ENCODE measurements at regions not wholly inside any gene's neighbourhood (a gene's known extent, or its start where the extent isn't known, plus 50 kb on each side); places are given as distances from the start of the nearest gene placed in this dataset.
A peak's percentile ranks its signal among the peaks of the same experiment; 100 is the strongest.

DNA sequence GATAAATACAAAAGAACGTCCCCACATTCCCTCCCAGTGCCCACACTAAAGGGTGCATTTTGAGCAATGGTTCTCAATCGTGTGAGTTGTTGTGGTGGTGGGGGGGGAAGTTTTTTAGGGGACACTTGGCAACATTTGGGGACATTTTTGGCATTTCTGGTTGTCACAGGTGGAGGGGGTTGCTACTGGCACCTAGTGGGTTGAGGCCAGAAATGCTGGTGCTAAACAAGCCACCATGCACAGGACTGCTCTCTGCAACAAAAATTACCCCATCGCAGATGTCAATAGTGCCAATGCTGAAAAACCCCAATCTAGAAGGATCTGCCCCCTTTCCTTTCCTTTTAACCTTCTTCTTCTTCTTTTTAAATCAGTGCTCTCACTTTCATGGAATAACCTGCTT lies 453.3 kb downstream of the TSHZ3 start:
- peak overlapping the region; percentile 74 for H3K4me2 ChIP-seq
- H2AFZ ChIP-seq: peak overlapping the region; percentile 74
- no peaks in the 10 kb centered on the region for H3K36me3 Mint-ChIP-seq (ENCODE audit: low read depth)
- H3K9me2 ChIP-seq (ENCODE audit: insufficient read depth): peaks cover 6% of the 10 kb centered on the region
- peaks cover 38% of the 10 kb centered on the region for H3K4me1 Mint-ChIP-seq
- H3K9me3 Mint-ChIP-seq: no peaks in the 10 kb centered on the region
- ATAC-seq (peak; percentile 68), DNase-seq (ENCODE audit: low spot score) (peak; percentile 30)
- peak overlapping the region; percentile 37; the same call in 1 of the 2 replicates for H3K4me3 ChIP-seq
- 0 out of 2 replicates have a peak overlapping the region, but pooled peaks have one; percentile 67 for H3K27ac Mint-ChIP-seq
- H3K4me1 ChIP-seq (ENCODE audit: insufficient read depth): peaks cover 25% of the 10 kb centered on the region
- TF ChIP-seq, protein P1, sequence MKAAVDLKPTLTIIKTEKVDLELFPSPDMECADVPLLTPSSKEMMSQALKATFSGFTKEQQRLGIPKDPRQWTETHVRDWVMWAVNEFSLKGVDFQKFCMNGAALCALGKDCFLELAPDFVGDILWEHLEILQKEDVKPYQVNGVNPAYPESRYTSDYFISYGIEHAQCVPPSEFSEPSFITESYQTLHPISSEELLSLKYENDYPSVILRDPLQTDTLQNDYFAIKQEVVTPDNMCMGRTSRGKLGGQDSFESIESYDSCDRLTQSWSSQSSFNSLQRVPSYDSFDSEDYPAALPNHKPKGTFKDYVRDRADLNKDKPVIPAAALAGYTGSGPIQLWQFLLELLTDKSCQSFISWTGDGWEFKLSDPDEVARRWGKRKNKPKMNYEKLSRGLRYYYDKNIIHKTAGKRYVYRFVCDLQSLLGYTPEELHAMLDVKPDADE (IDR thresholded peaks at IDR 0.05): no peak
- TF ChIP-seq, protein P2, sequence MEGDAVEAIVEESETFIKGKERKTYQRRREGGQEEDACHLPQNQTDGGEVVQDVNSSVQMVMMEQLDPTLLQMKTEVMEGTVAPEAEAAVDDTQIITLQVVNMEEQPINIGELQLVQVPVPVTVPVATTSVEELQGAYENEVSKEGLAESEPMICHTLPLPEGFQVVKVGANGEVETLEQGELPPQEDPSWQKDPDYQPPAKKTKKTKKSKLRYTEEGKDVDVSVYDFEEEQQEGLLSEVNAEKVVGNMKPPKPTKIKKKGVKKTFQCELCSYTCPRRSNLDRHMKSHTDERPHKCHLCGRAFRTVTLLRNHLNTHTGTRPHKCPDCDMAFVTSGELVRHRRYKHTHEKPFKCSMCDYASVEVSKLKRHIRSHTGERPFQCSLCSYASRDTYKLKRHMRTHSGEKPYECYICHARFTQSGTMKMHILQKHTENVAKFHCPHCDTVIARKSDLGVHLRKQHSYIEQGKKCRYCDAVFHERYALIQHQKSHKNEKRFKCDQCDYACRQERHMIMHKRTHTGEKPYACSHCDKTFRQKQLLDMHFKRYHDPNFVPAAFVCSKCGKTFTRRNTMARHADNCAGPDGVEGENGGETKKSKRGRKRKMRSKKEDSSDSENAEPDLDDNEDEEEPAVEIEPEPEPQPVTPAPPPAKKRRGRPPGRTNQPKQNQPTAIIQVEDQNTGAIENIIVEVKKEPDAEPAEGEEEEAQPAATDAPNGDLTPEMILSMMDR (conservative IDR thresholded peaks at IDR 0.05; ENCODE audit: low read depth in 2 of 2): peak; percentile 36 to 45
- TF ChIP-seq STAT1 (IDR thresholded peaks at IDR 0.05; ENCODE audit: unreplicated experiment) (no peak), ZNF114 (CRISPR knock-in tag; IDR thresholded peaks at IDR 0.05) (no peak)
- H4K20me1 ChIP-seq (replicated peaks; ENCODE audit: insufficient read depth): no peaks in the 10 kb centered on the region
- peak overlapping the region; percentile 53 for H3K27ac ChIP-seq (ENCODE audit: low read depth)
- H3K4me3 Mint-ChIP-seq: no peak overlapping the region
- peaks cover 4% of the 10 kb centered on the region for H3K27me3 Mint-ChIP-seq (ENCODE audit: insufficient read depth, low read depth, poor library complexity)
- no peaks in the 10 kb centered on the region for H3F3A ChIP-seq (replicated peaks; ENCODE audit: low read depth)
- no peaks in the 10 kb centered on the region for H3K79me2 ChIP-seq (replicated peaks; ENCODE audit: insufficient read depth)
- no peaks in the 10 kb centered on the region for H3K36me3 ChIP-seq (ENCODE audit: insufficient read depth)
- H3K27me3 ChIP-seq (ENCODE audit: insufficient read depth): no peaks in the 10 kb centered on the region

DNA sequence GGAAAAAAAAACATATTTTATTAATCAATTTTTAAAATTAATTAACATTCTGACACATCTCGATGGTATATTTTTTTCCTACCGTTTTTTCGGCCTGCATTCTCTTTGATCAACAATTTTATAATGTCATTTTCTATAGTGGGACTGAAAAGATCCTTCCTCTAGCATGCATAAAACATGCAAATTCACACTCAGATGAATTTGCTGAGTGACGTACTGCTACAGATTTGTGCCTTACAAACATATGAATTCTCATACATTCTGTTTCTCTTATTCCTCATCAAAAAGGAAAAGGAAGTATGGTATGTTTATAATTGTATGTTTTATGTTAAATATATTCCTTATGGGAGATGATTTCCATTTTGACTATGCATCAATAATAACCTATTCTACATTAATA lies 458.2 kb downstream of the TSHZ3 start:
- H2AFZ ChIP-seq: no peak overlapping the region
- ATAC-seq (no peak), DNase-seq (ENCODE audit: low spot score) (no peak)
- no peaks in the 10 kb centered on the region for H3F3A ChIP-seq (replicated peaks; ENCODE audit: low read depth)
- Mint-ChIP-seq H3K36me3 (ENCODE audit: low read depth) (no peaks in the 10 kb centered on the region), H3K4me3 (no peak overlapping the region), H3K9me3 (no peaks in the 10 kb centered on the region; the same call in 2 of the 3 replicates), H3K27me3 (ENCODE audit: insufficient read depth, low read depth, poor library complexity) (no peaks in the 10 kb centered on the region), H3K4me1 (peaks cover 13% of the 10 kb centered on the region; the same call in 2 of the 3 replicates), H3K27ac (no peak overlapping the region)
- no peaks in the 10 kb centered on the region for H3K27me3 ChIP-seq (ENCODE audit: insufficient read depth)
- H3K9me2 ChIP-seq (ENCODE audit: insufficient read depth): peaks cover 6% of the 10 kb centered on the region; the same call in 1 of the 2 replicates
- H3K4me3 ChIP-seq: no peak overlapping the region
- no peak overlapping the region for H3K4me2 ChIP-seq
- no peaks in the 10 kb centered on the region for H3K79me2 ChIP-seq (replicated peaks; ENCODE audit: insufficient read depth)
- no peaks in the 10 kb centered on the region for H3K36me3 ChIP-seq (ENCODE audit: insufficient read depth)
- no peaks in the 10 kb centered on the region for H4K20me1 ChIP-seq (replicated peaks; ENCODE audit: insufficient read depth)
- no peak overlapping the region for H3K27ac ChIP-seq (ENCODE audit: low read depth)
- peaks cover 10% of the 10 kb centered on the region for H3K4me1 ChIP-seq (ENCODE audit: insufficient read depth)
- no peak for TF ChIP-seq CREB1 (CRISPR knock-in tag; IDR thresholded peaks at IDR 0.05; ENCODE audit: low read depth)
- no peak for TF ChIP-seq STAT1 (IDR thresholded peaks at IDR 0.05; ENCODE audit: unreplicated experiment)
- no peak for TF ChIP-seq NANOG (IDR thresholded peaks at IDR 0.05; ENCODE audit: borderline replicate concordance)
- TF ChIP-seq, protein P3, sequence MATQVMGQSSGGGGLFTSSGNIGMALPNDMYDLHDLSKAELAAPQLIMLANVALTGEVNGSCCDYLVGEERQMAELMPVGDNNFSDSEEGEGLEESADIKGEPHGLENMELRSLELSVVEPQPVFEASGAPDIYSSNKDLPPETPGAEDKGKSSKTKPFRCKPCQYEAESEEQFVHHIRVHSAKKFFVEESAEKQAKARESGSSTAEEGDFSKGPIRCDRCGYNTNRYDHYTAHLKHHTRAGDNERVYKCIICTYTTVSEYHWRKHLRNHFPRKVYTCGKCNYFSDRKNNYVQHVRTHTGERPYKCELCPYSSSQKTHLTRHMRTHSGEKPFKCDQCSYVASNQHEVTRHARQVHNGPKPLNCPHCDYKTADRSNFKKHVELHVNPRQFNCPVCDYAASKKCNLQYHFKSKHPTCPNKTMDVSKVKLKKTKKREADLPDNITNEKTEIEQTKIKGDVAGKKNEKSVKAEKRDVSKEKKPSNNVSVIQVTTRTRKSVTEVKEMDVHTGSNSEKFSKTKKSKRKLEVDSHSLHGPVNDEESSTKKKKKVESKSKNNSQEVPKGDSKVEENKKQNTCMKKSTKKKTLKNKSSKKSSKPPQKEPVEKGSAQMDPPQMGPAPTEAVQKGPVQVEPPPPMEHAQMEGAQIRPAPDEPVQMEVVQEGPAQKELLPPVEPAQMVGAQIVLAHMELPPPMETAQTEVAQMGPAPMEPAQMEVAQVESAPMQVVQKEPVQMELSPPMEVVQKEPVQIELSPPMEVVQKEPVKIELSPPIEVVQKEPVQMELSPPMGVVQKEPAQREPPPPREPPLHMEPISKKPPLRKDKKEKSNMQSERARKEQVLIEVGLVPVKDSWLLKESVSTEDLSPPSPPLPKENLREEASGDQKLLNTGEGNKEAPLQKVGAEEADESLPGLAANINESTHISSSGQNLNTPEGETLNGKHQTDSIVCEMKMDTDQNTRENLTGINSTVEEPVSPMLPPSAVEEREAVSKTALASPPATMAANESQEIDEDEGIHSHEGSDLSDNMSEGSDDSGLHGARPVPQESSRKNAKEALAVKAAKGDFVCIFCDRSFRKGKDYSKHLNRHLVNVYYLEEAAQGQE (IDR thresholded peaks at IDR 0.05; ENCODE audit: unreplicated experiment): no peak
- no peak for TF ChIP-seq JUNB (IDR thresholded peaks at IDR 0.05; ENCODE audit: unreplicated experiment)
- TF ChIP-seq, protein P1 (IDR thresholded peaks at IDR 0.05): no peak
- no peak for TF ChIP-seq ZNF331 (CRISPR knock-in tag; IDR thresholded peaks at IDR 0.05; ENCODE audit: low read depth)
- TF ChIP-seq, protein P2 (conservative IDR thresholded peaks at IDR 0.05; ENCODE audit: low read depth in 2 of 2): no peak
- no peak for TF ChIP-seq EZH2phosphoT487 (IDR thresholded peaks at IDR 0.05; ENCODE audit: unreplicated experiment)
